HUES48 (cell line): ENCODE measurements at regions not wholly inside any gene's neighbourhood (a gene's known extent, or its start where the extent isn't known, plus 50 kb on each side); places are given as distances from the start of the nearest gene placed in this dataset.

Experiments
- H3K27ac ChIP-seq: one replicate; pipeline ENCODE4 v1.7.0; 2013; ENCODE audit warnings: low read depth, low read length, inconsistent platforms
- H3K27me3 ChIP-seq: 2 replicates; pipeline ENCODE4 v1.6.1; 2013; ENCODE audit warnings: mild to moderate bottlenecking, low read length; ENCODE audit not compliant: control insufficient read depth, insufficient read depth
- H3K36me3 ChIP-seq: 2 replicates; pipeline ENCODE4 v1.6.1; 2013; ENCODE audit warnings: low read length; ENCODE audit not compliant: control insufficient read depth, insufficient read depth
- H3K4me1 ChIP-seq: 2 replicates; pipeline ENCODE4 v1.6.1; 2013; ENCODE audit warnings: mild to moderate bottlenecking, low read length; ENCODE audit not compliant: control insufficient read depth, insufficient read depth
- H3K4me3 ChIP-seq: 2 replicates; pipeline ENCODE4 v1.5.1; 2013; ENCODE audit warnings: mild to moderate bottlenecking, low read depth, low read length
- H3K9ac ChIP-seq: 2 replicates; pipeline ENCODE4 v1.6.1; 2013; ENCODE audit warnings: mild to moderate bottlenecking, low read depth, low read length, moderate library complexity
- H3K9me3 ChIP-seq: 2 replicates; pipeline ENCODE4 v1.6.1; 2013; ENCODE audit warnings: low read length; ENCODE audit not compliant: control insufficient read depth, insufficient read depth

GRCh38 chr1:216866714-216867113 lies 143.5 kb upstream of the ESRRG start:
- no peak overlapping the region for H3K9ac ChIP-seq
- no peaks in the 10 kb centered on the region for H3K9me3 ChIP-seq
- no peaks in the 10 kb centered on the region for H3K4me1 ChIP-seq
- H3K36me3 ChIP-seq = no peaks in the 10 kb centered on the region
- H3K27ac ChIP-seq = no peak overlapping the region
- no peak overlapping the region for H3K4me3 ChIP-seq
- no peaks in the 10 kb centered on the region for H3K27me3 ChIP-seq

- H3K27me3 ChIP-seq = no peaks in the 10 kb centered on the region
- no peaks in the 10 kb centered on the region for H3K9me3 ChIP-seq
- no peak overlapping the region for H3K9ac ChIP-seq
- H3K27ac ChIP-seq = no peak overlapping the region
- no peak overlapping the region for H3K4me3 ChIP-seq
- H3K4me1 ChIP-seq = peaks cover 36% of the 10 kb centered on the region
- H3K36me3 ChIP-seq = no peaks in the 10 kb centered on the region
Observed at GRCh38 chr1:216855810-216856209, 132.6 kb upstream of the ESRRG start.

GRCh38 chr1:216854836-216855484 lies 131.7 kb upstream of the ESRRG start:
- Histone ChIP-seq H3K4me3 (no peak overlapping the region), H3K4me1 (peaks cover 36% of the 10 kb centered on the region), H3K36me3 (no peaks in the 10 kb centered on the region), H3K9ac (no peak overlapping the region), H3K27me3 (no peaks in the 10 kb centered on the region), H3K27ac (no peak overlapping the region), H3K9me3 (no peaks in the 10 kb centered on the region)

- Histone ChIP-seq H3K9me3 (no peaks in the 10 kb centered on the region), H3K9ac (no peak overlapping the region), H3K4me3 (no peak overlapping the region), H3K27ac (no peak overlapping the region), H3K27me3 (no peaks in the 10 kb centered on the region), H3K36me3 (no peaks in the 10 kb centered on the region), H3K4me1 (peaks cover 29% of the 10 kb centered on the region)
Observed at GRCh38 chr1:216851073-216851472, 127.8 kb upstream of the ESRRG start.

- H3K27ac ChIP-seq = no peak overlapping the region
- no peaks in the 10 kb centered on the region for H3K9me3 ChIP-seq
- peaks cover 11% of the 10 kb centered on the region; the same call in 1 of the 2 replicates for H3K4me1 ChIP-seq
- no peaks in the 10 kb centered on the region for H3K27me3 ChIP-seq
- no peak overlapping the region for H3K4me3 ChIP-seq
- no peak overlapping the region for H3K9ac ChIP-seq
- H3K36me3 ChIP-seq = no peaks in the 10 kb centered on the region
Observed at GRCh38 chr1:216849146-216849545, 125.9 kb upstream of the ESRRG start.

GRCh38 chr1:216847397-216848036 lies 124.3 kb upstream of the ESRRG start:
- Histone ChIP-seq H3K9me3 (no peaks in the 10 kb centered on the region), H3K27me3 (no peaks in the 10 kb centered on the region), H3K36me3 (no peaks in the 10 kb centered on the region), H3K4me3 (no peak overlapping the region), H3K4me1 (peaks cover 11% of the 10 kb centered on the region; the same call in 1 of the 2 replicates), H3K27ac (no peak overlapping the region), H3K9ac (no peak overlapping the region)

- no peaks in the 10 kb centered on the region for H3K36me3 ChIP-seq
- no peaks in the 10 kb centered on the region for H3K9me3 ChIP-seq
- H3K9ac ChIP-seq = no peak overlapping the region
- no peaks in the 10 kb centered on the region for H3K27me3 ChIP-seq
- no peak overlapping the region for H3K27ac ChIP-seq
- H3K4me1 ChIP-seq = peaks cover 12% of the 10 kb centered on the region; the same call in 1 of the 2 replicates
- no peak overlapping the region for H3K4me3 ChIP-seq
Observed at GRCh38 chr1:216846339-216846738, 123.1 kb upstream of the ESRRG start.

- Histone ChIP-seq H3K36me3 (no peaks in the 10 kb centered on the region), H3K9me3 (no peaks in the 10 kb centered on the region), H3K4me1 (peaks cover 14% of the 10 kb centered on the region; the same call in 1 of the 2 replicates), H3K9ac (no peak overlapping the region), H3K27me3 (no peaks in the 10 kb centered on the region), H3K4me3 (no peak overlapping the region), H3K27ac (no peak overlapping the region)
Observed at GRCh38 chr1:216843409-216843808, 120.2 kb upstream of the ESRRG start.

GRCh38 chr1:216841165-216841564 lies 117.9 kb upstream of the ESRRG start:
- Histone ChIP-seq H3K27me3 (no peaks in the 10 kb centered on the region), H3K9me3 (no peaks in the 10 kb centered on the region), H3K4me1 (peaks cover 12% of the 10 kb centered on the region), H3K4me3 (no peak overlapping the region), H3K36me3 (no peaks in the 10 kb centered on the region), H3K9ac (no peak overlapping the region), H3K27ac (no peak overlapping the region)

- no peaks in the 10 kb centered on the region for H3K36me3 ChIP-seq
- peak overlapping the region; percentile 12; the same call in 1 of the 2 replicates for H3K4me3 ChIP-seq
- H3K4me1 ChIP-seq = peaks cover 31% of the 10 kb centered on the region
- no peak overlapping the region for H3K9ac ChIP-seq
- H3K27me3 ChIP-seq = no peaks in the 10 kb centered on the region
- no peaks in the 10 kb centered on the region for H3K9me3 ChIP-seq
- H3K27ac ChIP-seq = peak overlapping the region; percentile 82
Observed at GRCh38 chr1:216836316-216836715, 113.1 kb upstream of the ESRRG start.

GRCh38 chr1:216833509-216833908 lies 110.3 kb upstream of the ESRRG start:
- Histone ChIP-seq H3K27ac (no peak overlapping the region), H3K4me1 (peaks cover 40% of the 10 kb centered on the region), H3K4me3 (no peak overlapping the region), H3K9me3 (no peaks in the 10 kb centered on the region), H3K27me3 (no peaks in the 10 kb centered on the region), H3K9ac (no peak overlapping the region), H3K36me3 (no peaks in the 10 kb centered on the region)
